GM18873 (cell line): ENCODE measurements at regions not wholly inside any gene's neighbourhood (a gene's known extent, or its start where the extent isn't known, plus 50 kb on each side); places are given as distances from the start of the nearest gene placed in this dataset.

ENCODE experiments used
- ATAC-seq: cut with Tn5 transposase; IDR thresholded peaks from one replicate; pipeline ENCODE4 v1.9.1; 2021; ENCODE audit warnings: mild to moderate bottlenecking, moderate library complexity, moderate number of reproducible peaks; ENCODE audit not compliant: unreplicated experiment, low FRiP score

GRCh38 chr1:213371847-213372619, 321.0 kb downstream of the RPS6KC1 start:
- ATAC-seq: no peak

DNA sequence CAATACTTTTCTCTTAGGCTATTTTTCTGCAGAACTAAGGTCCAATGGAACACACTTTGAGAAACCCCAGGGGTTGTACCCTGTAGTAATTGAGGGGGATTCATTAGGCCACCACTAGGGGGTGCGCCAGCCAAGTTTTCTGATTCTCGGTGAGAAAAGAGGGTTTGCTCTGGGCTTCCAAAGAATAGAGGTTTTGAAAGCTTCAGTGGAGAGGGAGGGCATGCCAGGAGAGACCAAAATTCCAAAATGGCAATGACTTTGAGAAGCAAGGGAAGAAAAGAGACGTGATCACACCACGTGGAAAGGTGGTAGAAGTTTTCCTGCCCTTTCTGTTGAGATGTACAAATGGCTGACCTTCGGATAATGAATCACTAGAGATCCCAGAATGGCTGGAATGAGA, 323.3 kb downstream of the RPS6KC1 start:
- ATAC-seq: peak; percentile 71

- no peak for ATAC-seq
Measured at GRCh38 chr1:213375002-213375401, 324.0 kb downstream of the RPS6KC1 start.

DNA sequence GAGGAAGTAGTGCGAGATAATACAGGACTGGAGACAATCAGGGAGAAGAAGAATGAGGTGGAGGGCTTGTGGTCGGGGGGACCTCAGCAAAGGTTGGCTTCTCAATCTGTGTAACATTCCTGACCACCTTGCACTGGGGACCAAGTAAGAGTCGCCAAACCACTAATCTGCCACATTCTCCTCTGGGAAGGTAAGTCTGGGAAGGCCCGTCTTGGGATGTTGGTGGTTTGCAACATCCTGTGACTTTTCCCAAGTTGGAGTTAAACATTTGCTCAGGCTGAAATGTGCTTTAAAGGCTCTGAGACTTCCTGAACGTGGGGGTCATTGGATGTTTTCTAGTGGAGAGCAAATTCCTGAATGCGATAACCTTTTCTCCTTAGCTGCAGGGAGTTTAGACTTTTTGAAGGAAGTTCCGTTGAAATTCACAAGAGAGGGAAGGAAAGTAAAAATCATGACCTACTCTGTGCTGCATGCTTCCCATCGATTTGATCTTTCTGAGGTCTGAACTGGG, 325.9 kb downstream of the RPS6KC1 start:
- ATAC-seq: no peak

DNA sequence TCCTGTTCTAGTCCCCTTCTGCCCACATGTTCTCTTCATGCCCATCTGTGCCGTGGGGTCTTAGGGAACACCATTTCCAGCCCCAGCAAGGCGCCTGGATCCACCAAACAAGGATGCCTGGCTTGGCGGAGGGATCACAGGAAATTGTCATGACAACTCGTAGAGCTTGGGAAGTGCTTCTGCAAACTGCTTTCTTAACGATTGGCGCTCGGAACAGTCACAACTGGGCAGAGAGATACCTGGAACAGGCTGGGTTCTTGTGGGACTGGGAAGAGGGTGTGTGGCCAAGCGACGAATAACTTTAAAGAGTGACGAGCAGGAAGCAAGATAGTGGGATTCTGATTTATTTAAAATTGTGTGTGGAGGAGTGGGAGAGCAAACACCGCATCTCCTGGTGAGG, 329.8 kb downstream of the RPS6KC1 start:
- ATAC-seq: no peak

DNA sequence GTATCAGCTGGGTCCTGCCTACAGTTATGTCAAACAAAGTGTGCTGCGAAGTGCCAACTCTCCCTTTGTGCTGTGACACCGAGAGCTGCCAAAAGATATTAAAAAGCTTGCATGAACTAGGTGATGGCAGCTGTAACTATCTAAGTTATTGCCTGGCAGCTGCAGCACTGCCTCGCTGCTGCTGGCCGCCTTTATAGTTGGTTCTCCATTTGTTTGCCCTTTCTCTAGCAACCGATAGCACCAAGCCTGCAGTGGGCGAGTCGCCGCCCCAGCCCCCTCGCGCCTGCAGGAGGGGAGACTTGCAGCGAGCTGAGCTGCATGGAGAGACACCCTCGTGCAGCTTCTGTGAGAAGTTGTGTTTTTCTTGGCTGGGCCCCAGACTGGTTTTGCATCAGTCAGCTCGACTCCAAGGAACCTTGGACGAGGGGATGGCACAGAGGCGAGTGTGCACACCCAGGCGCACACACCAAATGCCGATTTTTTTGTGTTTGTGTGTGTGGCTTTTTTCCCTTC, 330.6 kb downstream of the RPS6KC1 start:
- no peak for ATAC-seq

GRCh38 chr1:213383465-213383864, 332.4 kb downstream of the RPS6KC1 start:
- ATAC-seq: no peak

DNA sequence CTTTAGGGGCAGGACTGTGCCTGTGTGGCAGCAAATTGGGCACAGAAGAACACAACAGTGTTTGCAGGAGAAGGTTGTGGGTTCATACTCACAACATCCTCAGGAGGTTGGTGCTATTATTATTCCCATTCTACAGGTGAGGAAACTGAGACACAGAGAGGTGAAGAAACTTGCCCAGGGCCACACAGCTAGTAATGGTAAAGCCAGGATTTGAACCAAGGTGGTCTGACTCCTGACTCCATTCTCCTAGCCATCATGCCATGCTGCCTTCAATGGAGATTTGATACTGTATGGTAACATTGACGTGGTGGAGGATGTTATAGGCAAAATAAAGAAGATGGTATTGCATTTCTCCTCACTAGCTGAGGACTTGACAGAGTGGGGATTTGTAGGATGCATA, 334.2 kb downstream of the RPS6KC1 start:
- ATAC-seq: no peak

GRCh38 chr1:213385806-213386324, 334.8 kb downstream of the RPS6KC1 start:
- ATAC-seq: no peak

GRCh38 chr1:213387380-213388015, 336.5 kb downstream of the RPS6KC1 start:
- no peak for ATAC-seq

GRCh38 chr1:213388199-213388598, 337.2 kb downstream of the RPS6KC1 start:
- no peak for ATAC-seq

- no peak for ATAC-seq
Measured at GRCh38 chr1:213389061-213389581, 338.1 kb downstream of the RPS6KC1 start.

DNA sequence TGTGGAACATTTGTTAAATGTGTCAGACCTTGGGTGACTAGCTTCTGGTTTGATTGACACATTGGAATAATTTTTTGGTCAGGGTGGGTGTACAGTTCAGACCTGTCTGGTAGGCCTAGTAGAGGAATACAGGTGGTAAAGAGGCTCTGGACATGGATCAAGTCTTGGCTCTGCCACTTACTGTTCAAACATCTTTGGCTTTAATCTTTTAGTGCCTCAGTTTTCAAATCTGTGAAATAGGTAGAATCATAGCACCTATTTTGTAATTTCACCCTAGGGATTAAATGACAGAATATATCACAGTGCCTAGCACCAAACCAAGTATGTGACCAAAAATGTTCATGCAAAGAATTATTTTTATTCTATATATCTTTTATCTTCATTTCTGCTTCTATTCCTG, 340.4 kb downstream of the RPS6KC1 start:
- no peak for ATAC-seq

GRCh38 chr1:213393860-213394259, 342.8 kb downstream of the RPS6KC1 start:
- no peak for ATAC-seq

DNA sequence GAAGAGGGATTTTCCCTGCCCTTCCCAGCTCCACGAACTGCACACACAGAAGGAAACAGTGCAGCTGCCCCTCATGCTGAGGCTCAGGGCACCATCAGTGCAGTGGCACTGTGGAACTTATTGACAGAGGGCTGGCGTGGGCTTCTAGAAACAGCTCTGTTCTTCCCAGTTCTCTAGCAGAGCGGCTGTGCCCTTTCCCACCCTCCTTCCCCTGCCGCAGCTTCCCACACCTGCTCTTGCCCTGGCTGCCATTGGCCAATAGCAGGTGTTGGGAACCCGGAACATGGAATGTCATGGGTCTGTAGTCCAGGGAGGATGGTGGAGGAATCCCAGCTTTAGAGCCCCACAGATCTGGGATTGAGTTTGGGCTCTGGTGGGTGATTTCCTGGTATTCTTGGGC, 343.8 kb downstream of the RPS6KC1 start:
- ATAC-seq: no peak

DNA sequence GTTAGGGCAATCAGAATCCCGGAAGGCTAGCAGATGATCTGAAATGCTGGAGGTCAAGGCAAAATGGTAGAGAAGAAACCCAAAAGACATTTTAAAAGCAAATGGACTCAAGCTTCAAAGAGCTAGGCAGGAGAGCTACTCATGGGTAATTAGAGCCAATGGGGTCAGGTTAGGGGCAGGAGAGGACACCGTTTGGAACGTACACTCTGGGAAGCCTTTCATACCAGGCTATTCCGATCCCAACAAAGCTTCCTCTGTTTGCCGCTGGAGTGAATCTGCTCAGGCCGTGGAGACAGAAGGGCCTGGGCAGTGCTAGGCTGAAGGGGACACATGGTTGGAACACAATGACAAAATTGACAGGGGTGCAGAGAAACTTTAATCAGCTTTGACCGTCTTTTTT, 346.6 kb downstream of the RPS6KC1 start:
- ATAC-seq: no peak

DNA sequence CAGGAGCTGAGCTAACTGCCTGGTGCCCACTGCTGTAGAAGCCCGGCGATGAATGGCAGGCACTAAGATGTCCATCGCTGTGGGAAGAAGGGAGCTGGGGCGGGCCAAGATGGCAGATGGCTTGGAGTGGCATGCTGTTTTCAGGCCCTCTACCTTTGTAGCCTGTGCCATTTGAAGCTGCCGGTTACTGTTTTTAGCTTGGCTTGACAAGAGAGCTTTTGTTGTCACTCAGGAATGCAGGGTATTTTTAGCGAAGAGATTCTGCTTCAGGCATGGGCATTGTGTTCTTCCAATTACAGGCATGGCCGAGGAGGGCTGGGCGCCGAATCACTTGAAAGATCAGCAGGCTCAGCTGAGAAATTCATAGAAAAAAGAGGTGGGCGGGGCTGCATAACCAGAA, 348.7 kb downstream of the RPS6KC1 start:
- ATAC-seq: no peak

DNA sequence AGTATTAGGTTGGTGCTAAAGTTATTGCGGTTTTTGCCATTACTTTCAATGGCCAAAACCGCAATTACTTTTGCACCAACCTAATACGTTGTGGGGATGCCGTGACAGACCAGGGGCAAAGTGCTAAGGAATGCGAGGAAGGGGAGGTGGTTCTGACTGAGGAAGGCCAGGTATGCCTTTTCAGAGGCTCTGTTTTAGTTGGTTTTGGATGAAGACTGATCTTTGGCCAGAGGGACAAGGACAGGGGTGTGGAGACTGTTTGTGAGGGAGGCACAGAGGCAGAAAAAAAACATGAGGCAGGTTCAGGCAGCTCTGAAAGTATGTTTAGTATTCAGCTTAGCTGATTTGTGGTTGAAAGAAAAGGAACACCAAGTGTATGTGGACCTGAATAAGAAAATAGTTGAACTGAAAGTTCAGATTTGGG, 358.2 kb downstream of the RPS6KC1 start:
- ATAC-seq: no peak

GRCh38 chr1:213409971-213410370, 358.9 kb downstream of the RPS6KC1 start:
- ATAC-seq: no peak

DNA sequence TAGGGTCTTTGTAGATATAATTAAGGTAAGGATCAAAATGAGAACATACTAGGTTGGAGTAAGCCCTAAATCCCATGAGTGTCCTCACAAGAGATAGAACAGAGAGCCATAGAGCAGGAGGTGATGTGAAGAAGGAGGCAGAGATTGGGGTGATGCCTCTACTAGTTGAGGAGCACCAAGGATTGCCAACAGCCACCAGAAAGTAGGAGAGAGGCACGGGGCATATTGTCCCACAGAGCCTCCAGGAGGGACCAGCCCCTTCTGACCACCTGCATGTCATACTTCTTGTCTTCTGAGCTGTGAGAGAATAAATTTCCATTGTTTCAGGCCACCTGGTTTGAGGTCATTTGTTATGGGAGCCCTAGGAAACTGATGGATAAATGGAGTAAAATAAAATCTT, 363.3 kb downstream of the RPS6KC1 start:
- no peak for ATAC-seq

DNA sequence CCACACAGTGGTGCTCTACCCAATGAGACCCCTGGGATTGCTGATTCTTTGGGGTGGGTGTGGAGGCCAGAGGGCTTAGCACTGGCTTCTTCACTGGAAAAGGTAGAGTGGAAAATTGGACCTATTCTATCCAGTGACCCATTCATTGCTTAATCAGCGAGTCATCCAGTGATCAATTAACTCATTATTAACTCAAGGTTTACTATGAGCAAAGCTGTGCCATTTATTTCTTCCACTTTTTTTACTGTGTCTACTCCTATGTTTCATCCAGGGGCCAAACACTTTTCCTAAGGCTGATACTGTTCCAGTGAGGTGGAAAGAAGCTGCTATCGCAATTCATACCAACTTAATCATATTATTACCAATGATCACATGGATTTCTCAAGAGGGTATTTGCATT, 363.9 kb downstream of the RPS6KC1 start:
- no peak for ATAC-seq
